GM18909 (cell line): ENCODE measurements at regions not wholly inside any gene's neighbourhood (a gene's known extent, or its start where the extent isn't known, plus 50 kb on each side); places are given as distances from the start of the nearest gene placed in this dataset.
"Not testable (repeated sequence)": the region's sequence is repeated elsewhere in the genome, so short reads cannot be mapped to it uniquely, and the experiment has no call there.

Experiments used
- ATAC-seq: cut with Tn5 transposase; IDR thresholded peaks from one replicate; pipeline ENCODE4 v1.9.1; 2021; ENCODE audit warnings: mild to moderate bottlenecking; ENCODE audit not compliant: unreplicated experiment, poor library complexity

- ATAC-seq = no peak
Observed at GRCh38 chr7:16268821-16269768, 152.2 kb downstream of the CRPPA start.

GRCh38 chr7:16267953-16268820, 153.2 kb downstream of the CRPPA start:
- ATAC-seq = no peak

GRCh38 chr7:16266877-16267276, 154.5 kb downstream of the CRPPA start:
- ATAC-seq = no peak

GRCh38 chr7:16266470-16266869, 154.9 kb downstream of the CRPPA start:
- not testable (repeated sequence) for ATAC-seq

GRCh38 chr7:16265863-16266458, 155.4 kb downstream of the CRPPA start:
- ATAC-seq = no peak

- ATAC-seq = no peak
Observed at GRCh38 chr7:16264823-16265804, 156.2 kb downstream of the CRPPA start.

GRCh38 chr7:16264036-16264819, 157.1 kb downstream of the CRPPA start:
- ATAC-seq = no peak

GRCh38 chr7:16263377-16263776, 158.0 kb downstream of the CRPPA start:
- not testable (repeated sequence) for ATAC-seq

- no peak for ATAC-seq
Observed at GRCh38 chr7:16261654-16262053, 159.7 kb downstream of the CRPPA start.

- ATAC-seq = no peak
Observed at GRCh38 chr7:16261100-16261499, 160.2 kb downstream of the CRPPA start.

- peak; percentile 92 for ATAC-seq
Observed at GRCh38 chr7:16260236-16260728, 161.1 kb downstream of the CRPPA start.

GRCh38 chr7:16256419-16256818, 164.9 kb downstream of the CRPPA start:
- ATAC-seq = not testable (repeated sequence)

GRCh38 chr7:16255952-16256351, 165.4 kb downstream of the CRPPA start:
- not testable (repeated sequence) for ATAC-seq

- not testable (repeated sequence) for ATAC-seq
Observed at GRCh38 chr7:16250655-16251054, 170.7 kb downstream of the CRPPA start.

- ATAC-seq = not testable (repeated sequence)
Observed at GRCh38 chr7:16249204-16249603, 172.1 kb downstream of the CRPPA start.

- not testable (repeated sequence) for ATAC-seq
Observed at GRCh38 chr7:16248556-16248955, 172.8 kb downstream of the CRPPA start.

- ATAC-seq = no peak
Observed at GRCh38 chr7:16244469-16244868, 176.9 kb downstream of the CRPPA start.

GRCh38 chr7:16242920-16243319, 178.4 kb downstream of the CRPPA start:
- no peak for ATAC-seq
